ENCODE measurements at regions not wholly inside any gene's neighbourhood (a gene's known extent, or its start where the extent isn't known, plus 50 kb on each side); places are given as distances from the start of the nearest gene placed in this dataset.

GRCh38 chr7:10412422-10413019 lies 561.2 kb upstream of the PHF14 start:
- no peak for TF ChIP-seq EZH2 (IDR thresholded peaks at IDR 0.05; ENCODE audit: borderline replicate concordance, insufficient read depth, low read length, poor library complexity, severe bottlenecking)
- peak; percentile 70 for TF ChIP-seq CTCF (IDR thresholded peaks at IDR 0.05; ENCODE audit: poor library complexity, severe bottlenecking)
- TF ChIP-seq EP300 (conservative IDR thresholded peaks at IDR 0.05; ENCODE audit: poor library complexity, severe bottlenecking) = no peak
- TF ChIP-seq POLR2AphosphoS5 (IDR thresholded peaks at IDR 0.05) = no peak
- TF ChIP-seq TAF1 (IDR thresholded peaks at IDR 0.05; ENCODE audit: low read depth) = no peak
- peak; percentile 80 for TF ChIP-seq SMC3 (conservative IDR thresholded peaks at IDR 0.05; ENCODE audit: poor library complexity)
- no peak for TF ChIP-seq MXI1 (conservative IDR thresholded peaks at IDR 0.05; ENCODE audit: poor library complexity, severe bottlenecking)

Data from neural cell (in vitro differentiated cells).